Stimulated activated naive CD8-positive, alpha-beta T cell treated with anti-CD3 and anti-CD28 coated beads, Interleukin-15, Interleukin-2, amounts not matched to agents 100 ng/mL and 50 ng/mL, for 24 hours (primary cell): ENCODE measurements at regions not wholly inside any gene's neighbourhood (a gene's known extent, or its start where the extent isn't known, plus 50 kb on each side); places are given as distances from the start of the nearest gene placed in this dataset.

Source experiments
- H3K27ac Mint-ChIP-seq: one replicate; pipeline ENCODE4 v1.8.0; 2021; ENCODE audit warnings: mild to moderate bottlenecking, mixed read lengths
- H3K27me3 Mint-ChIP-seq: one replicate; pipeline ENCODE4 v1.8.0; 2021; ENCODE audit warnings: mixed read lengths
- H3K36me3 Mint-ChIP-seq: one replicate; pipeline ENCODE4 v1.8.0; 2021; ENCODE audit warnings: low read depth, mixed read lengths
- H3K4me1 Mint-ChIP-seq: one replicate; pipeline ENCODE4 v1.8.0; 2021; ENCODE audit warnings: low read depth, mixed read lengths
- H3K4me3 Mint-ChIP-seq: one replicate; pipeline ENCODE4 v1.8.0; 2021; ENCODE audit warnings: mild to moderate bottlenecking, mixed read lengths
- H3K9me3 Mint-ChIP-seq: one replicate; pipeline ENCODE4 v1.8.0; 2021; ENCODE audit warnings: mixed read lengths

DNA sequence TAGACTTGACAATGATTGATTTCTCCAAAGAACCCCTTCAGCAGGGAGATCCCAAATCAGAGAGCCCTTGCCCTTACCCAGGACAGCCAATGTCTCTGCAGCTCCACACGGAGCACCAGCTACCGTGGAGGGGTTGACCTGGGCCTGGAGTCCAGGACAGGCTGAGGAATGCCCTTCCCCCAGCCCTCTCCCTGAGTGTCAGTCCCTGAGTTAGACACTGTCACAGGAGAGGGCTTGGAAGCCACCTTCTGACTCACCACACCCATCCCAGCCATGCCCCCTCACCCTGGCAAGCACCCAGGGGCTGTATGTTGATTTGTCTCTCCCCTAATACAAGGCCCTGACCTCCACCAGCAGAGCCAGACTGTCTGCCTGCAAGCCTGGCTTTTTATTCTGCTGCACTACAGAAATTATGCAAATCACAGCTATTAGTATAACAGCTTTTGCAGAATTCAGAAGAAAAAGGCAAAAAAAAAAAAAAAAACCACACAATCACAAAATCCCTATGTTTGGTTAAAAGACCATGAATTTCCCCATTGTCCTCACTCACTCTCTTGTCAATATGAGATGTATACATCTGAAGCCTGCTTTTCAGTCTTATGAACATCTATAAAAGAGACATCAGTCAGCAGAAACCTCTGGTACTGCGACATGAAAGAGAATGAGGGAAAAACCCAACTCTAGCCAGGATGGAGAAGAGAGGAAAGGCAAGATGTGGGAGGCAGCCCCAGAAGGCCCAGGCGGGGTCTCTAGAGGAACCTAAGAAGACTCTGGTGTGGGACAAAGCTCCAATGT is 240.7 kb downstream of the UQCRFS1 start:
- Mint-ChIP-seq H3K9me3 (no peaks in the 10 kb centered on the region), H3K27me3 (peaks cover 2% of the 10 kb centered on the region), H3K27ac (no peak overlapping the region), H3K4me1 (no peaks in the 10 kb centered on the region), H3K4me3 (no peak overlapping the region), H3K36me3 (no peaks in the 10 kb centered on the region)

DNA sequence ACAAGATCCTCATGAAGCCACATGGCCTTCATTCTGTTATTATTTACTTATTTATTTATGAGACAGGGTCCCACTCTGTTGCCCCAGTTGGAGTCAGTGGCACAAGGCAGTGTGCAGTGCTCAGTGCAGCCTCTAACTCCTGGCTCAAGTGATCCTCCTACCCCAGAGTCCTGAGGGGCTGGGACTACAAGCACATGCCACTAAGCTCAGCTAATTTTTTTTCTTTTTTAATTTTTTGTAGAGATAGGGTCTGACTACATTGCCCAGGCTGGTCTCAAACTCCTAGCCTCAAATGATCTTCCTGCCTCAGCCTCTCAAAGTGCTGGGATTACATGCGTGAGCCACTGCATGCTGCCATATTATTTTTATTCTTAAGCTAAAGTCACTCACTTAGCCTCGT is 241.4 kb downstream of the UQCRFS1 start:
- no peak overlapping the region for H3K4me3 Mint-ChIP-seq

DNA sequence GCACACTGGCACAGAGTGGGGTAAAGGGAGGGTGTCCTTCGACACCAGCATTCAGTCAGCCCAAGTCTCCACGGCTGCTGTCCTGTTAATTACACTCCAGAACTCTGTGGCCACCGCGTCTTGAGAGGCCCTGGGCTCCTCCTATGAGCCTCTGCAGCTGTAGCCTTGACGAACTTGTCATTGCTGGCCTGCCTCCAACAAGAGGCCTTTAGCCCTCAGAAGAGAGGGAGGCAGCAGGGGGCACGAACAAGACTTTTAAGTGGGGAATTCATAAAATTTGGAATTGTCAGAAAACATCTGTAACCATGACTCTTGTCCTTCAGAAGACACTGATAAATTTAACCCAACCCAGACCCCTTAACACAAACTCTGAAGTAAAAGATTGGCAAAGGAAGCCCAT is 241.9 kb downstream of the UQCRFS1 start:
- no peaks in the 10 kb centered on the region for H3K4me1 Mint-ChIP-seq
- H3K36me3 Mint-ChIP-seq = no peaks in the 10 kb centered on the region
- no peak overlapping the region for H3K4me3 Mint-ChIP-seq
- no peaks in the 10 kb centered on the region for H3K9me3 Mint-ChIP-seq
- no peak overlapping the region for H3K27ac Mint-ChIP-seq
- peaks cover 2% of the 10 kb centered on the region for H3K27me3 Mint-ChIP-seq

More for the DNA sequence above, 241.4 kb downstream of the UQCRFS1 start:
- H3K4me1 Mint-ChIP-seq = no peaks in the 10 kb centered on the region
- no peaks in the 10 kb centered on the region for H3K36me3 Mint-ChIP-seq
- H3K27me3 Mint-ChIP-seq = peaks cover 2% of the 10 kb centered on the region
- no peaks in the 10 kb centered on the region for H3K9me3 Mint-ChIP-seq
- no peak overlapping the region for H3K27ac Mint-ChIP-seq

DNA sequence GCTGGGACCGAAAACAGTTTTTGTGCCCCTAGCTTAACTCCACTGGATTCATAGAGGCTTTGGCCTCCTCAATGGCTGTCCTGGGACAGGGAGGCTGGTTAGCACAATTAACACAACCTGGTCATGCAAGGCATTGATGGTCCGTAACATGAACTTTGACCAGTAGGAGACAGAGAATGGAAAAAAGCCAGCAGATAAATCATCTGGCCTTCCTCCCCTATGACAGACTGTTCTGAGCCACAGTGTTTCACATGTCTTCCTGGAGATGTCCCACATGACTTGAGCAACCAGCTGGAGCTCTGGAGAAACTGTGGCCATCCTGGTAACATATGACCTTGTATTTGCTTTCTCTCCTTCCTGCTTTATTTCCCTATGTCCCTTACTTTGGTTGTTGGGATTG is 244.2 kb downstream of the UQCRFS1 start:
- peaks cover 2% of the 10 kb centered on the region for H3K27me3 Mint-ChIP-seq
- H3K9me3 Mint-ChIP-seq = no peaks in the 10 kb centered on the region
- no peak overlapping the region for H3K27ac Mint-ChIP-seq
- H3K4me3 Mint-ChIP-seq = no peak overlapping the region
- no peaks in the 10 kb centered on the region for H3K36me3 Mint-ChIP-seq
- H3K4me1 Mint-ChIP-seq = no peaks in the 10 kb centered on the region

DNA sequence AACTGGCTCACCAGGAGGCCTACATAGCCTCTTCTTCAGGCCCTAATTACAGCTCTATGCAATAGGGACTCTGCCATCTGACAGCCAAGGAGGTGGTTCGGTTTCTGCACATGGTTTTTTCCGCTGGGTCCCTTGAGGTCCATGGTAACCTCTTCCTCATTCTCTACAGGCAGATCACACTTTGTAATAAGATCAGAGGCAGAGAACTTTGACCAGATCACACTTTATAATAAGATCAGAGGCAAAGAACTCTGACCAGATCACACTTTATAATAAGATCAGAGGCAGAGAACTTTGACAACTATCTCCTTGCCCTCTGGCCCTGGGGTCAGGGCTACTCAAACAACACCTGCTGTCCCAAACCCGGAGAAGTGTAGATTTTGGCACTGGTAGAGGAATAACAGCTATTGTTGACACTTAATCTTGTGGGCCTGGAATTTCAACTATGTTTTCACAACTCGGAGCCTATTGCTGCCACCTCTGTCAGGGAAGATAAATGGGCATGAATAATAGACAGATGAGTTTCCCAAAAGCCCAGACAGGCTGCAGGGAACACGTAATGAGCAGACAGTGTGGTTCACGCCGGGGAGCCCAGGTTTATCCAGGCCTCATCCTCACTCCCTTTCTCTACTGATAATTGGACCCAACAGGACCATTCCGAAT is 246.1 kb downstream of the UQCRFS1 start:
- Mint-ChIP-seq H3K27ac (no peak overlapping the region), H3K36me3 (no peaks in the 10 kb centered on the region), H3K27me3 (peaks cover 2% of the 10 kb centered on the region), H3K4me3 (no peak overlapping the region), H3K9me3 (no peaks in the 10 kb centered on the region), H3K4me1 (no peaks in the 10 kb centered on the region)

DNA sequence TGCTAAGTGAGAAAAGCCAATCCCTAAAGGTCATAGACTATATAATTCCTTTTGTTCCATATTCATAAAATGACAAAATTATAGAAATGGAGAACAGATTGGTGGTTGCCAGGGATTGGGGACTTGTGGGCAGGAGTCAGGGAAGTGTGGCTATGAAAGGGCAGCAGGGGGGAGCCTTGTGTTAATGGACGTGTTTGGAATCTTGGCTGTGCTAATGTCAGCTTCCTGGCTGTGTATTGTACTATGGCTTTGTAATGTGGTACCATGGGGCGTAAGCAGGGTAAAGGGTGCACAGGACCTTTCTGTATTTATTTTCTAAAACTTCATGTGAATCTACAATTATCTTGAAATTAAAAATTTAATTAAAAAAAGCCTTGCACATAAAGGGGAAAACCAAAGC is 248.5 kb downstream of the UQCRFS1 start:
- H3K9me3 Mint-ChIP-seq = no peaks in the 10 kb centered on the region
- H3K4me1 Mint-ChIP-seq = no peaks in the 10 kb centered on the region
- no peak overlapping the region for H3K4me3 Mint-ChIP-seq
- no peaks in the 10 kb centered on the region for H3K27me3 Mint-ChIP-seq
- no peak overlapping the region for H3K27ac Mint-ChIP-seq
- H3K36me3 Mint-ChIP-seq = no peaks in the 10 kb centered on the region

DNA sequence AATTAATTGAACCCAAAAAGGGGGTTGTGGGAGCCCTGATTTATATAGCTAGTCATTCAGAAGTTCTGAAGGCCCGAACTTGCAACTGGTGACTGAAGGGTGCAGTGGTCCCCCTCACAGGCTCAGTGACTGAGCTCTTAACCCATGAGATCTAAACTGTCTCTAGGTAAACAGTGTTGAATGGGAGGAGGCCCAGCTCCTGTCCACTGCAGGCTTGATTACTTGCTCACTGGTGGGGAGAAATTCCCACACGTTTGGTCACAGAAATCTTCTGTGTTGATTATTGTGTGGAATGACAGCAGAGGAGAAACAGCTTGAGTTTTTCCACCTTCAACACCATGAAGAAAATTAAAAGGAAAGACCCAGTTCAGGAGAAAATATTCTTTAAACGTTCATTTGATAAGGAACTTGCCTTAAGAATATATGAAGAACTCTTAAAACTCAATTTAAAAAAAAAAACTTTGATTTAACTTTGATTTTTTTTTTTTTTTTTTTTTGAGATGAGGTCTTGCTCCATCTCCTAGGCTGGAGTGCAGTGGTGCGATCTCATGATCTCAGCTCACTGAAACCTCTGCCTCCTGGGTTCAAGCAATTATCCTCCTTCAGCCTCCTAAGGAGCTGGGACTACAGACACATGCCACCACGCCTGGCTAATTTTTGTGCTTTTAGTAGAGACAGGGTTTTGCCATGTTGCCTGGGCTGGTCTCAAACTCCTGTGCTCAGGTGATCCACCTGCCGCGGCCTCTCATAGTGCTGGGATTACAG is 249.3 kb downstream of the UQCRFS1 start:
- Mint-ChIP-seq H3K4me3 (no peak overlapping the region), H3K4me1 (no peaks in the 10 kb centered on the region)

DNA sequence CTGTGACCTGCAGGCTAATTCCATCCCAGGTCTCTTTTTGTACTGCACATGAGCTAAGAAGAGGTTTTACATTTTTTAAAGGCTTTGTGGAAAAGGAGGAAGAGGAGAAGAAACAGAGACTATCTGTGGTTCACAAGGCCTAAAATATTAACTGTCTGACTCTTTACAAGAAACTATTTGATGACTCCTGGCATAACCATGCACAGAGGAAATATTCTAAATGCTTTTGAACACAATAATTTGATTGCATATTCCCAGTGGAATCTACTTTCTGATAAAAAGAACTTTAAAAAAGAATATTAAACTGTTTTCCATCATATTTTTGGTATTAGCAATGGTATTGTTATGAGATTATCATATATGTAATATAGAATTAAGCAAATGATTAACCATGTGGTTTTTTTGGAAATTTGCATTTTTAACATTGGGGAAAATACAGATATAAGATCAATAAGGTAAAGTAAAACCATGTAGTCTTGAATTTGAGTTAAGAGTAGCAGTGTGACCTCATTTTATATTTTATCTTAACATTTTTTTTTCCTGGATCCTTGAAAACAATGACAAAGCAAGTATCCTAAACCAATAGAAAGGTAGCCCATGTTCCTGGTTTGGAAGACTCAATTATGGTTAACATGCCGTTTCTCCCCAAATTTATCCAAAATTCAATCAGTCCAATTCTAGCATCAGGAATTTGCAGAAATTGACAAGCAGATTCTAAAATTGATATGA is 251.0 kb downstream of the UQCRFS1 start:
- H3K27me3 Mint-ChIP-seq = no peaks in the 10 kb centered on the region

More for the DNA sequence above, 249.3 kb downstream of the UQCRFS1 start:
- H3K36me3 Mint-ChIP-seq = no peaks in the 10 kb centered on the region
- no peaks in the 10 kb centered on the region for H3K27me3 Mint-ChIP-seq
- H3K27ac Mint-ChIP-seq = no peak overlapping the region
- H3K9me3 Mint-ChIP-seq = no peaks in the 10 kb centered on the region

DNA sequence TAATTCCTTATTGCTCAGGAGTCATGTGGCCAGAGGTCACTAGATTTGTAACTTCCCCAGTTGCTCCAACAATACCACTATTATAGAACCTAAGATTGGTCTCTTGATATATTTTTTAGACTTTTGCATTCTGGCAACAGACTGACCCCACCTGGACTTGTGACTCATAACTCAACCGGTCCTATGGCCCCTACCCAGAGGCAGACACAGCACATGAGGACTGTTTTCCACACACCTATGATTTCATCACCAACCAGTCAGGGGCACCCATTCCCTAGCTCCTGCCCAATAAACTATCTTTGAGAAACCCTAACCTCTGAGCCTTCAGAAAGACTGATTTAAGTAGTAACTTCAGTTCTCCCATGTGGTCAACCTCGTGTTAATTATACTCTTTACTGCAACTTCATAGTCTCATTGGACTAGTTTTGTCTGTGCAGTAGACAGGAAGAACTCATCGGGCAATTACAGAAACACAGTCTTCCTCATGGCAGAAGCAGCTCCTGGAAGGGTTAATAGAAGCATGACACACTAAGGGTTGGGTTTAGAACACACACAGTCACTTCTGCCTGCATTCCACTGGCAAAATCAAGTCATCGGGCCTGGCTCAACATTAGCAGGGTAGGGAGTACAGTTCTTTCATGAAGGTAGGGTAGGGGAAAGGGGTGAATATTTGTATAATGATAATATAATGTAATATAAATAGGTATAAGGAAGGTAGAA is 251.8 kb downstream of the UQCRFS1 start:
- no peak overlapping the region for H3K4me3 Mint-ChIP-seq

More for the DNA sequence above, 251.0 kb downstream of the UQCRFS1 start:
- Mint-ChIP-seq H3K4me1 (no peaks in the 10 kb centered on the region), H3K27ac (no peak overlapping the region), H3K9me3 (no peaks in the 10 kb centered on the region), H3K36me3 (no peaks in the 10 kb centered on the region), H3K4me3 (no peak overlapping the region)

DNA sequence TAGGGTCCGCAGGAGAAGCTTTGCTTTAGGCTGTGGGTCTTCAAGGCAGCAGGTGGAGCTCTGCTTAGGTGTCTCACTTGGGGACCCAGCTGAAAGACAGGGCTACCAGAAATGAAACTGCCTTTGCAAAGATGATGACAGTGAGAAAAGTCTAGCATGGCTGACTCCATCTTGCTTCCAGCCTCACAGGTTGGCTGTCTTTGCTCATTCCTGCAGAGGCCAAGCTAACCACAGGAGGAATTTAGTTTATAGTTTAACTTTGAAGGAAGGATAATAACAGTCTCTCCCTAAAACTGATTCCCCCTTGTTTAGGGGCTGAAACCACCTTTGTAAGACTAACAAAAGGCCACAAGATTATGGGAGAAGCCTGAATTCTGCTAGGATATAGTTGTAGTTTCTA is 252.4 kb downstream of the UQCRFS1 start:
- H3K4me3 Mint-ChIP-seq = no peak overlapping the region

More for the DNA sequence above, 251.8 kb downstream of the UQCRFS1 start:
- no peaks in the 10 kb centered on the region for H3K36me3 Mint-ChIP-seq
- no peaks in the 10 kb centered on the region for H3K9me3 Mint-ChIP-seq
- H3K27ac Mint-ChIP-seq = no peak overlapping the region
- H3K27me3 Mint-ChIP-seq = no peaks in the 10 kb centered on the region
- H3K4me1 Mint-ChIP-seq = no peaks in the 10 kb centered on the region

DNA sequence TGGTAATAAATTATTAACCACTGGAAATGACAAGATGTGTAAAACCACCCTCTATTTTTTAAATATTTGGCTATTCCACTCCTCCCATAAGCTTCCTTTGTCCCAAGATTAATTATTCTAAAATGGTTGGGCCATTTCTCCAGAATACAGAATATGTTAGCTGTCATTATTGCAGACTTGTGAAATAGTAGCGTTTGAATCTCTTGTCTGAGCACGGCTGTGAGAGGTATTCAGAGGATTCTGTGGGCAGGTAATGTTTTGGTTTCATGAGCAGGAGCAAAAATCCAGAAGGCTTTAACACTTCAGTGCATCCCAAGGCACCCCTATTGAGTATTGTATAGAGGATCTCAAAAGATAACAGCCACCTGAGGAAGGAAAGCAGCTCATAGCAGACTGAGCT is 256.0 kb downstream of the UQCRFS1 start:
- H3K36me3 Mint-ChIP-seq = no peaks in the 10 kb centered on the region
- H3K9me3 Mint-ChIP-seq = peaks cover 5% of the 10 kb centered on the region
- H3K4me3 Mint-ChIP-seq = no peak overlapping the region
- no peaks in the 10 kb centered on the region for H3K4me1 Mint-ChIP-seq
- H3K27me3 Mint-ChIP-seq = no peaks in the 10 kb centered on the region
- H3K27ac Mint-ChIP-seq = no peak overlapping the region

More for the DNA sequence above, 252.4 kb downstream of the UQCRFS1 start:
- Mint-ChIP-seq H3K27me3 (no peaks in the 10 kb centered on the region), H3K4me1 (no peaks in the 10 kb centered on the region), H3K27ac (no peak overlapping the region), H3K9me3 (no peaks in the 10 kb centered on the region), H3K36me3 (no peaks in the 10 kb centered on the region)

DNA sequence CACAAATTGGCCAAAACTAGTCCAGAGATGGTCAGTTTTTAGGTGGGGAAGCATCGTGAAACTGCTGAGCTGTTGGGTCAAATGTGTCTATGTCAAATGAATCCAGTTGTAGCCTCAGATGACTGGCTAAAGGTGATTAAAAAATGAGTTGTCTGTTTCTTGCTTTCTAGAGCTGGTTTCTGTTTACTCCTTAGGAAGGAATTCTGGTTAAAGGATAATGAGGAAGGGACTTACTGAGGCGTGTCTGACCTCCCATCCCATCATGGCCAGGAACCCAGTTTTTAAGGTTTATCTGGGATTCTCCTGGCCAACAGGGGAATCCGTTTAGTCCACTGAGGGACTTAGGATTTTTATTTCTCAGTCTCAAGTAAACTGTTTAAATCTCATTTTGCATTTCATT is 256.5 kb downstream of the UQCRFS1 start:
- no peaks in the 10 kb centered on the region for H3K27me3 Mint-ChIP-seq
- no peak overlapping the region for H3K27ac Mint-ChIP-seq
- peaks cover 5% of the 10 kb centered on the region for H3K9me3 Mint-ChIP-seq
- no peaks in the 10 kb centered on the region for H3K4me1 Mint-ChIP-seq
- H3K4me3 Mint-ChIP-seq = no peak overlapping the region
- H3K36me3 Mint-ChIP-seq = no peaks in the 10 kb centered on the region

DNA sequence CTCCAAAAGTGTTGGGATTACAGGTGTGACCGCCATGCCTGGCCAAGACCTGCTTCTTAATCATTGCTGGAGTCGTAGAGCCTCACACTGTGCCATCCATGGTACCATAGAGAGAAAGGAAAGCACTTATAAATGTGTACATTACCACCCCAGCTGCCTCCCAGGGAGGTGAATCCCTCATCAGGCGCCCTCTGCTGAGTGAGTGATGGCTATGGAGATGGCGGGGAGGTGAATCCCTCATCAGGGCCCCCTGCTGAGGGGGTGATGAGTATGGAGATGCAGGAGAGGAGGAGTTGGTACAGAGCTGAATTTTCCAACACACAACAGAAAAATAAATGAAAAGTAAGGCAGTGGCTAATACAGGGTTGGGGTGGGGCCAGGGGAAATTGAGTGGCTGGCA is 263.4 kb downstream of the UQCRFS1 start:
- Mint-ChIP-seq H3K4me3 (no peak overlapping the region), H3K27ac (no peak overlapping the region), H3K4me1 (no peaks in the 10 kb centered on the region), H3K36me3 (no peaks in the 10 kb centered on the region), H3K9me3 (no peaks in the 10 kb centered on the region), H3K27me3 (peaks cover 6% of the 10 kb centered on the region)

DNA sequence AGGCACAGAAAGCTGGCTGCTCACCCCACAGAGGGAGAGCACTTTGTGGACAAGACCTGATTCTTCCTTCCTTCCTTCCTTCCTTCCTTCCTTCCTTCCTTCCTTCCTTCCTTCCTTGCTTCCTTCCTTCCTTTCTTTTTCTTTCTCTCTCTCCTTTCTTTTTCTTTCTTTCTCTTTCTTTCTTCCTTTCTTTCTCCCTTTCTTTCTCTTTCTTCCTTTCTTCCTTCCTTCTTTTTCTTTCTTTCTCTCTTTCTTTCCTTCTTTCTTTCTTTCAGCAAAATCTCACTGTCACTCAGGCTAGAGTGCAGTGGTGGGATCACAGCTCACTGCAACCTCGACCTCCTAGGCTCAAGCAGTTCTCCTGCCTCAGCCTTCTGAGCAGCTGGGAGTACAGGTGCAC is 263.9 kb downstream of the UQCRFS1 start:
- Mint-ChIP-seq H3K4me3 (no peak overlapping the region), H3K36me3 (no peaks in the 10 kb centered on the region), H3K27ac (no peak overlapping the region), H3K27me3 (peaks cover 6% of the 10 kb centered on the region), H3K9me3 (no peaks in the 10 kb centered on the region), H3K4me1 (no peaks in the 10 kb centered on the region)
